GM19043 (cell line): ENCODE measurements at regions not wholly inside any gene's neighbourhood (a gene's known extent, or its start where the extent isn't known, plus 50 kb on each side); places are given as distances from the start of the nearest gene placed in this dataset.

Source experiments
- ATAC-seq: cut with Tn5 transposase; IDR thresholded peaks from one replicate; pipeline ENCODE4 v1.9.1; 2021; ENCODE audit warnings: low read depth; ENCODE audit not compliant: unreplicated experiment

DNA sequence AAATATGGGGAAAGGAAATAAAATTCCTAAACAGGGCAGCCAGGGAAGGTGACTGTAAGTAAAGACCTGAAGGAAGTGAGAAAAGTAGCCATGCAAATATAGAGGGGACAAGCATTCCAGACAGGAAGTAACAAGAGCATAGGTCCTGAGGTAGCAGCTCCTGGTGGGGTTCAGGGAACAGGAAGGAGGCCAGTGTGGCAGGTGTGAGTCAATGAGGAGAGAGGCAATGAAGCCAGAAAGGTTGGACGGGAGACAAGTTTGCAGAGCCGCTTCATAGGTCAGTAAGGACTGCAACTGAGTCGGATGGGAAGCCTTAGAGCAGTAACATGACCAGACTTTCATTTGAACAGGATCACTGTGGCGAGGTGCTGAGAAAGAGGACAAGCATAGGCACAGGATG, 150.9 kb downstream of the METTL4 start:
- no peak for ATAC-seq

DNA sequence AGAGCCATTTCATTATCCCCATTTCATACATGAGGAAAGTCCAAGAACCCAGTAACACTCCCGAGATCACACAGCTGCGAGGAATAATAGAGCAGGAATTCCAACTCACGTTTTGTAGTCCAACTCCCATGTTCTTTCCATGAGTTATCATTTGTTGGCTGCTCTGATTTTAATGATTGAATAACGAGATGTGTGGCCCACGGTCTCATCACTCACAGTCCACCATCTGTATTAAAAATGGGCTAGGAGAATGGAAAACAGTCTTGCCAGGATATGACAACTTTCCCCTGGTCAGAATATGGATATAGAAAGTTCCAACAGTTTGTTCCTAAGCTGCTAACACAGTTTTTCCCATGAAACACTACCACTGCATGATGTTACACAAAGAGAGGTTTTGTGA, 147.5 kb downstream of the METTL4 start:
- no peak for ATAC-seq

DNA sequence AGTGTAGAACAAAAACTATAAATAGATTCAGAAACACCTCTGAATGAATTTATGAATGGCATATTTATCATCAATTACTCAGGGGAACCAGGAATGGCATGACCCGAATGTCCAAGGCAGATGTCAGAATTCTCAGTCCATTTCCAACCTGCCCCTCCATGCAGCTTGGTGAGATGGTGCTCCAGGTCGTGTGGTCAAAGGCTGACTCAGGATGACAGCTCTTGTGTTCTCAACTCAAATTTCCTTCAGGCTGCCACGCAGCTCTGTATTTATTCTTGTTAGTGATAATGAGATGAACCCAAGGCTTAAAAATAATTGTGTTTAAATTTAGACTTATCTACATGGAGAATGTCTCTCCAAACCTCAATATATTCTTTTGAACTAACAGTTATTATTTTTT, 146.9 kb downstream of the METTL4 start:
- no peak for ATAC-seq

DNA sequence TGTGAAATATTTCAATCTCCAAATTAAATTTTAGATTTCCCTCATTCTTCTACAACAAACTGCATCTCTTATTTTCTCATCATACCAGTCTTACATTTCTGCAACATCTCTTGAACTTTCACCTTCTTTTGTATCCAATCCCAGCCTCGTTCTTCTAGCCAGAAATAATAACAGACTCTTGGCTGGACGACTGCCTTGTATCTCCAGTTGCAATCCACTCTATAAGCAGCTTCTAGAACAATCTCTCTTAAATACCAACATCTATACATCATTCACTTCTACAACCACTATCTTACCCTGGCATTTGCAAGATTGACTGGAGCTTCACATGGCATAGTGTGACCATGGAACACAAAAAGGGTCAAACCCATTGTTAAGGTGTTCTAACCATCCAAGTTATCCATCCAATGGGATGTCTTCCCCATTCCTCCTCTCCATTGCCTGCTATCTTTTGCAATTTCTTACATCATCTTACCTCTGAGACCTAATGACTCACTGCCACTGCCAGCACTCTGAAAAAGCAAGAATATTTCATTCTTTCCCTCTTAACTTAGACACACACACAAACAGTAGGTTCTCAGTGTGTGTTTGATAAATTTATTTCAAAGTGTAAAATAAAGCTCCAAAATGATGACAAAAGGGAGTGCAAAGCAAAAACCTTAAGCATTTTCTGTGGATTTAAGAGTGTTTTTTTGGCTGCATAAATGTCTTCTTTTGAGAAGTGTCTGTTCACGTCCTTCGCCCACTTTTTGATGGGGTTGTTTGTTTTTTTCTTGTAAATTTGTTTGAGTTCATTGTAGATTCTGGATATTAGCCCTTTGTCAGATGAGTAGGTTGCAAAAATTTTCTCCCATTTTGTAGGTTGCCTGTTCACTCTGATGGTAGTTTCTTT, 145.6 kb downstream of the METTL4 start:
- no peak for ATAC-seq

DNA sequence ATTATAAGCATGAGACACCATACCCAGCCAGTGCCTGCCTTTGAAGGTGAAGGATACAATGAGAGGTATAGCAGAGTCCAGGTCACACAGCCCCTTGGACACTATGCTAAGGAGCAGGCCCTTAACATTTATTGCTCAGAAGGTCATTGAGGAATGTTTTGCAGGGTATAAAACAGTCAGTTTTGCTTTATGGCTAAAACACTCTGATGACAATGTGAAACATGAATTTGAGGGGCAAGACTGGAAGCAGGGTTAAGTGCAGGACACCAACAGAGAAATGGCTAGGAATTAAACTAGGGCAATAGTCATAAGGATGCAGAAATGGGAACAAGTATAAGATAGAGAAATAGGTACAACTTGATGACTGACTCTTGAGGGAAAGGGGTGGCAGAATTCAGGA, 141.1 kb downstream of the METTL4 start:
- ATAC-seq, result no peak

DNA sequence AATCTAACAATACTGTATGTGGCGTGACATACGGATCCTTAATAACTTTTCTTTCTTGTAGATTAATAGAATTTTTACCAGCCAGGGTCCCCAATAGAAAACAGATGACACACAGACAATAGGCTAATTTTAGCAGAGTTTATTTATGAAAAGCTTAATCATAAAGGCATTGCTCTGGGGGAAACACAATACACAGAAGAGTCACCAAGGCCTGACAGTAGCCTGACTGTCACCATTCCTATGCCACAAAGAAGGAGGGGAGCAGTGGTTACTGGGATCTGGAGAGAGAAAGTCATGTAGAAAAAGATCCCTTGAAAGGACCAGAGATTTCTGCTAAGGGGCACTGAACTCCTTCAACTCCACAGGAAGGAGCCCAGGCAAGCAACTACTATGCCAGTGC, 139.5 kb downstream of the METTL4 start:
- ATAC-seq, result no peak

DNA sequence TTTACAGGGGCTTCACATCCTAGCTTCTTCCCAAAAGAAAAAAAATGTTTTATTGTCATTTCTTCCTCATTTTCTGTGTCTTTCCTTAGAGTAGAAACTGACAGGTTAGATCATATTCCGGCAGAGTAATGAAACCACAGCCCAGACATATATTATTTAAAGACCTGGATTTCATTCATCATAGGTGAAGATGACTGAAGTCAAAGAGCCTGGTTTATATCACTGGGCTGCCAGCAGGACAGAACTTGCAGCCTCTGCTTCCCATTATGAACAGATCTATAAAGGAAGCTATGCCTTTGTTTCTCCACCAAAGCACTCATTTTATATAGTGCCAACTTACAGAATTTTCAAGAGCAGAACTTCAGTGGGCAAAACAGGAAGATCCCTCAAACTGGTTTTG, 137.9 kb downstream of the METTL4 start:
- ATAC-seq, result no peak

DNA sequence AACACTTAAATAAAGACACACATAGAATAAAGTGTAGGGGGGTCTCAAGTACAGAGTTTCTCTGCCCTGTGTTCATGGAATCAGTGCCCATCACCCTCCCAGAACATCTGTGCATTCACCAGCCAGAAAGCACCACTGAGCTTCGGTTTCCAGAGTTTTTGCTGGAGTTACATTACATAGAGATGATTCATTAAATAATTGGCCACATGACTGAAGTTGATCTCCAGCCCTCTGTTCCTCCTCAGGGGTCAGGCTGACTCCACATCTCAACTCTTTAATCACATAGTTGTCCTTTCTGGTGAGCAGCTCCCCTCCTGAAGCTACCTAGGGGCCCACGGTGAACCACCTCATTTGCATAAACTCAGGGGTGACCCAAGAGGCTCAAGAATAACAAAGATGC, 129.8 kb downstream of the METTL4 start:
- ATAC-seq, result no peak

DNA sequence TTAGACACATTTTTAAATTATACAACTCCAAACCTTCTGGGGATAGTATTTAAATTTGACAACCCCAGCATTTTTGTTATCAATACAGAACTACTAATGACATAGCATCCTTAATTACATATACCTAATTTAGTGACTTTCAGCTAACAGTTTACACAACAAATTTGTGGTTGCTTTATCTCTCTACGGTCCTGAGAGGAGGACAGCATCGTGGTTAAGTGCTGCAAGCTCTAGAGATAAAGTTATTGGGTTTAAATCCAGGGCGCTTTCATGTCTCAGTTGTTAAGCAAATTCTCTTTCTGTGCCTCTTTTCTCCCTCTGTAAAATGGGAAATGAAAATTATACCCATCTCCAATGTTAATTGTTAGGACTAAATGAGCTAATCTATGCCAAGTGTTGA, 129.3 kb downstream of the METTL4 start:
- ATAC-seq, result no peak

DNA sequence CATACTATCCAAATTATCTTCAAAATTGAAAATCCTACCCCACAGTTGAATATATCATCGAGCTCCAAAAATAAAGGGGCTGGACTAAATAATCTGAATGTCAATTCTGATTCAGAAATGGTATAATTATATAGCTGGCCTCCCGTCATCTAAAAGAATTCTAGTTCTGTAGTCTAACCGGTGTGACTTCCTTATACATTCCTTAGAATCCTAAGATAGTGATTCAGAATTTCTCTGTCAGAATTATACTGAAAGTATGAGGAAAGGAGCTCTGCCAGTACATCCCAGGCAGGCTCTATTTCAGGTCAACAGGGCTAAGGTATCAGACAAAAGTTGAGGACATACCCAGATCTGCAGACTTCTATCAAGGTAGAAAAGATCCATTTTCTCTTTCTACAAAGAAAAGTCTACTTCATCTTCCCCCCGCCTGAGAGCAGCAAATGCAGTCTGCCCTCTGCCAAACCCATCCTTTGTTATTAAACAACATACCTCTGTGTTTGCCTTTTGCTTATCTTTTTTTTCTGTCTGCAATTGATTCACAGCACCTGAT, 128.5 kb downstream of the METTL4 start:
- ATAC-seq, result no peak

DNA sequence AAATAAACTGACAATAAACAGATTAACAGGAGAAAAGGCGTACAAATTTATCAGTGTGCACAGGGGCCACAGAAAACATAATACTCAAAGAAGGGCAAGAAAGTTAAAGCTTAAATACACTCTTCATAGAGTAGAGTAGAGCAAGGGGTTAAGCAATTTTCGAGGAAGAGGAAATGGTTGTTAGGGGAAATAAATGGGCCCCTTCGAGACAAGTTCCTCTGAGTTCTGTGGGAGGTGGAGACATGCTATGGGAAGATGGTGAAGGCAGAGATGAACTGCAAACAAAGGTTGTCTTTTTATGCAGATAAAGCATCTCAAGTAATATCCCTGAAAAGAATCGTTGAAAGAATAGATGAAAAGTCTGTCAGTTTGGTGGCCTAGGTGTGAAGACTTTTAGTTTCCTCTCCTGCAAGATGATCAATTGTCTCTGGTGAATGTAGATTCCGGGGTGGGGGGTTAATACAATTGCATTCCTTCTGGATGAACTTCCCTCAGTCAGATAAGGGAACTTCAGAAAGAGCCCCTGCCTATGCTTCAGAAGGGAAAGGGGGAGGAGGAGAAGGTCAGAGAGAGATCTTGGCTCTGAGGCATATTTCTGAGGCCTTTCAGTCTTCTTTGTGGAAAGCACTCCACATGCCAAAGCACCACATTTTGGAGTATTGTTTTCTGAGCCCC, 127.0 kb downstream of the METTL4 start:
- ATAC-seq, result no peak

DNA sequence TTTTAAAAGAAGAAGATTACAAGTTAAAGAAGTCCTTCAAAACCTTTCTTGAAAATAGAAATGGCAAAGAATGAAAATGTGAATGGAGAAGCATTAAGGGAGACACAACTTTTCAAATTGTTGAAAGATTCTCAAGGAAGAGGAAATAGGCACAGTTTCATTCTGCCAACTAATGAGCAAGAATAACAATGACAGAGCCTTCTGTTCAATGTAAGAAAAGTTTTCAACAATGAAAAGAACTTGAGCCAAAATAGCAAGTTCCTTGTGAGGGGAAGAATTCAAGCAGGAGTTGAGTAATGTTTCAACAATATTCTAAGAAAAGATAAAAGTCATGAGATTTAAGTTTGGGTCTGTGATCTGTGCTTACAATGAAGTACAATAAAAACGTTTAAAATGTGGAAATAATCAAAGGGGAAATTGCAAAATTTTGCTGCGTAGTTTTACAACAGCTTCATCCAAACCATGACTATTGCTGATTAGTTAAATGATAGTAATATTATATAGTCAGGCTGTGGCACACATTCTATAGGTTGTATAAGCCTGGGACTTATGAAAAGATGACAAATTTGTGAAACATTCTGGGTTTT, 122.6 kb downstream of the METTL4 start:
- ATAC-seq, result no peak

DNA sequence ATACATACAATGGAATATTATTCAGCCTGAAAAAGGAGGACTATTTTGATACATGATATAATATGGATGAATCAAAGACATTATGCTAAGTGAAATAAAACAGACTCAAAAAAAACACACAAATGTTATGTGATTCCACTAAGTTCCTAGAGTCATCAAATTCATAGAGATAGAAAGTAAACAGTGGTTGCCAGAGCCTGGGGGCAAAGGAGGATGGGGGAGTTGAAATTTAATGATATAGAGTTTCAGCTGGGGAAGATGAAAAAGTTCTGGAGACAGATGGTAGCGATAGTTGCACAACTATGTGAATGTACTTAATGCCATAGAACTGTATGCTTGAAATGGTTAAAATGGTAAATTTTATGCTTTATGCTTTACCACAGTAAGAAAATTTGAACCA, 119.7 kb downstream of the METTL4 start:
- ATAC-seq, result no peak

DNA sequence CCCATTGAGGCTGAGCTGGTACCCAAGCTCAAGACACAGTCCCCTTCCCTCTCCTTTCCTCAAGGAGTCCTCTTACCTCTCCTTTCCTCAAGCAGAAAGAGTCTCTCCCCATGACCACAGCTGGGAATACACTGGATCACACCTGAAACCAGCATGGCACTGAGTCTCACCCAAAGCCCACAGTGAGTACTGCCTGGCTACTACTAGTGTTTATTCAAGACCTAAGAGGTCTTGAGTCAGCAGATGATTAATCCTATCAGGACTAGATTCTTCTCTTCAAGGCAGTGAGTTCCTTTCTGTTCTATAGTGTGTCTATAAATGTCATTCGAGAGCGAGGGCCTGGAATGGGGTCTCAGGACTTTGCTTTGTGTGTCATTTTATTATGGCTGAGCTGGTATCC, 111.4 kb downstream of the METTL4 start:
- ATAC-seq, result no peak

DNA sequence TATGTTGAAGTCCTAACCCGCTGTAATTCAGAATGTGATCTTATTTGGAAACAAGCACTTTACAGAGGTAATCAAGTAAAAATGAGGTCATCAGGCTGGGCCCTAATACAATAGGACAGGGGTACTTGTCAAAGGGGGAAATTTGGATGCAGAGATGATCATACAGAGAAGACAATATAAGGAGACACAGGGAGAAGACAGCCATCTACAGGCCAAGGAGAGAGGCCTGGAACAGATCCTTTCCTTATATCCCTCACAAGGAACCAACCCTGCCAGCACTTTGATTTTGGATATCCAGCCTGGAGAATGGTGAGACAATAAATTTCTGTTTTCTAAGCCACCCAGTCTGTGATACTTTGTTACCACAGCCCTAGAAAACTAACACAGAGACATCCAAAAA, 104.3 kb downstream of the METTL4 start:
- ATAC-seq, result no peak

DNA sequence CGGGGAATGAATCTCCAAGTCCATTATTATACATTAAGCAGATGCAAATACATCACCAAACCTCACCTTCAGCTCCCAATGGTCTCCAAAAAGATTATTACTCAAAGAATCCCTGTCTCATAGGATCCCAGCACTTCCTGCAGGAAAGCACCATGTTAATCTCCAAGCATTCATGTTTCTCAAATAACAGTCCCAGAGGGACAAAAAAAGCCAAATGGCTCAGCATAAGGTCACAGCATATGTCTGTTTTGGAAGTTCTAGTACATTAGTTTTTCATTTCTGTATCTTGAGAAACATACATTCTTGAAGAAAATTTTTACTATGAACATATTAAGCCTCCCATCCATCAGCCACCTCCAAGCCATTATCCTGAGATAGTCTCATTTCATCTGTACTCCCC, 103.3 kb downstream of the METTL4 start:
- ATAC-seq, result no peak

DNA sequence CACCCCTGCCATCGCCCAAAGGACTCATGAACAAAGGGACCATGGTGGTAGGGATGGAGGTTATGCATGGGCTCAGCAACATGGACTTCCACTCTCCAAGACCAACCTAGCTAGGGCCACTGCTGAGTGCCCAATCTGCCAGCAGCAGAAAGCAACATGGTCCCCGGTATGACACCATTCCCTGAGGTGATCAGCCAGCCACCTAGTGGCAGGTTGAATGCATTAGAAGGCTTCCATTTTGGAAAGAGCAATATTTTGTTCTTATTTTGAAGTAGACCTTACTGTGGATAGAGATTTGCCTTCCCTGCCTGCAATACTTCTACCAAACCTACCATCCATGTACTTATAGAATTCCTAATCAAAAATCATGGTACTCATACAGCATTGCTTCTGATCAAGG, 99.8 kb downstream of the METTL4 start:
- no peak for ATAC-seq

DNA sequence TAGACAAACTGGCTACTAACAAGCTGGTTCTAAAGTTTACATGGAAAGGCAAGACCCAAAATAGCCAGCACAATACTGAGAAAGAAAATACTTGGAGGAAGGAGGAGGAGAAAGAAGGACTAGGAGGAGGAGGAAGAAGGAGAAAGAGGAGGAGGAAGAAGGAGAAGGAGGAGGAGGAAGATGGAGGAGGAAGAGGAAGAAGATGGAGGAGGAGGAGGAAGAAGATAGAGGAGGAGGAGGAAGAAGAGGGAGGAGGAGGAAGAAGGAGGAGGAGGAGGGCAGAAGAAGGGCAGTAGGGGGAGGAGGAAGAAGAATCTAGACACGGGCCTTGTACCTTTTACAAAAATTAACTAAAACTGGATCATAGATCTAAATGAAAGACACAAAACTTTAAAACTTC, 92.6 kb downstream of the METTL4 start:
- ATAC-seq, result no peak

DNA sequence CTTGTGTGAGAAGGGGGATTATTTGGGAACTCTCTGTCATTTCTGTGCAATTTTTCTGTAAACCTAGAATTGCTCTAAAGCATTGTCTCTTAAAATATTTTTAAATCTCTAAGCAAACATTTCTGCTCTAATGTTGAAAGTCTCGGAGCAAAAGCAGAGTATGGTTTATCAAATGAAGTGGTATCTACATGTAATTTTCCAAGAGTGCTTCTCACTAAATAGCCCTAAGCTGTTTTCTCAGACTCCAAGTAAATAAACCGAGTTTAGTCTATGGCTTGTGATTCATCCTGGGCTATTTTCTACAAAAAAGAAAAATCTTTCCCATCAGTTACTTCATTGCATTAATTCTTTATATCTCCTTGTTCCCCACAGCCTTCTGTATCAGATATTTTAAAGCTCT, 90.8 kb downstream of the METTL4 start:
- no peak for ATAC-seq

DNA sequence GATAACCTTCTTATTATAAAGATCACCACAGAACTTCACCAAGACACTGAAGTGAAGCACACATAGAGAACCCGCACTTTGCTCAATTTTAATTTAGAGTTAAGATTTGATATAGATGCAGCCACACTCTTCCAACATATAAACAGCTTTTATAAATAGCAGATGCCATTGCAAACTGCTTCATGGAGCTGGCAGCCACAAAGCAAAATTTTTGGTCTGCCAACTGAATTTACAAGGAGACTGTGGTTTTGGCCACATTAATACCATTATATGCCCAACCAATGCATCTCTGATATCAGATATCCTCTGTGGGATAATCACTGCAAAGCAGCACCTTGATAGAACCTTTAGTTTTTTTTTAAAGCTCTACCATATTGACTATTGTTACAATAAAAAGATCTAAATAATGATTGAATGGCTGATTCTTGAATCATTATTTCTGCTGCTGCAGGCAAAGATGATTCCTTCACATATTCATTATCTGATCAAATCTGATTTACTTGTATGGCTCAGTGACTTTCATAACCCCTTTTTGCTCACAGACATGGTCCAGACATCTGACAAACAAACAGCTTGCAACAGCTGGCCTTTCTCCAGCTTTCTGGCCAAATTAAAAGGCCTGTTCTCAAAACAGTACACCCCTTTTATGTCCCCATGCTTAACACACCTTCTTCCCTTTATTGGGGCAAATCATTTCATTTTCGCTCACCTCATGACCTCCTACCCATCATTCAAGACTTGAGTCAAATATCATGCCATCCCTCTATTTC, 88.4 kb downstream of the METTL4 start:
- no peak for ATAC-seq

DNA sequence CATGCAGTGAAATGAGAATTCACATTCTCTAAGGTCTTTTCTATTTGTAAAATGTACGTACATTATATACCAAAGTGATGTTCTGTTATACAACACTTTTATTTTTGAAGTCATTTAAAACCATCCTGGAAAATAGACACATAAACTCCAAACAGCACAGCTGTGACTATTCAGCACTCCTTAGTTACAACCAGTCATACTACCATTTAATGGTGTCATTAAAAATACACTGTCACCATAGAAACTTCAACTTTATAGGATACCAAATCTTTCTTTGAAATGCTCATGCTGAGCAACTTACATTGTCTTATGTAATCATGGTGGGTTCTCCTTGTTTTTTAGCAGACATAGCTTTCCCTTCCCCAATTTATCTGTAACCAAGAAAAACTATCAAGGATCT, 85.3 kb downstream of the METTL4 start:
- ATAC-seq, result no peak
